T47D (cell line): ENCODE measurements at regions not wholly inside any gene's neighbourhood (a gene's known extent, or its start where the extent isn't known, plus 50 kb on each side); places are given as distances from the start of the nearest gene placed in this dataset.

Source experiments
- DNase-seq, 2 experiments: peaks; one replicate each; pipeline versions ENCODE4 v3.0.0 to v3.0.0-alpha.2; 2011 to 2012; ENCODE audit warnings: low read depth in 1 of 2, low spot score in 1 of 2
- JUND ChIP-seq: IDR thresholded peaks from 2 replicates; pipeline ENCODE4 v1.6.1; 2012; ENCODE audit warnings: low read depth
- in situ Hi-C: cut with HindIII; loops from 2 replicates; pipeline ENCODE4 v1.10.0; 2016; ENCODE audit warnings: low sequenced_read_pairs, low pct_unique_long_range_greater_than_20kb

GRCh38 chr2:3948191-3948590 is 244.8 kb downstream of the DCDC2C start:
- no peak for DNase-seq
- in situ Hi-C loops = no loop called here
- TF ChIP-seq JUND = no peak

GRCh38 chr2:3951131-3951954 is 248.0 kb downstream of the DCDC2C start:
- no peak for TF ChIP-seq JUND
- no peak for DNase-seq
- in situ Hi-C loops = no loop called here

- in situ Hi-C loops = no loop called here
- no peak for TF ChIP-seq JUND
- DNase-seq = no peak
Measured at GRCh38 chr2:3952866-3953516, 249.6 kb downstream of the DCDC2C start.

- in situ Hi-C loops = no loop called here
- no peak for DNase-seq
- no peak for TF ChIP-seq JUND
Measured at GRCh38 chr2:3954261-3954660, 250.9 kb downstream of the DCDC2C start.

GRCh38 chr2:3956406-3956805 is 253.0 kb downstream of the DCDC2C start:
- TF ChIP-seq JUND = no peak
- in situ Hi-C loops = no loop called here
- DNase-seq = no peak

GRCh38 chr2:3956892-3957291 is 253.5 kb downstream of the DCDC2C start:
- in situ Hi-C loops = no loop called here
- no peak for DNase-seq
- no peak for TF ChIP-seq JUND

- TF ChIP-seq JUND = no peak
- DNase-seq = no peak
- in situ Hi-C loops = no loop called here
Measured at GRCh38 chr2:3958465-3958864, 255.1 kb downstream of the DCDC2C start.

- no peak for DNase-seq
- TF ChIP-seq JUND = no peak
- in situ Hi-C loops = no loop called here
Measured at GRCh38 chr2:3958969-3959368, 255.6 kb downstream of the DCDC2C start.

GRCh38 chr2:3959372-3959771 is 256.0 kb downstream of the DCDC2C start:
- peak; percentile 29 to 31 for DNase-seq
- in situ Hi-C loops = no loop called here
- TF ChIP-seq JUND = no peak

GRCh38 chr2:3960106-3960505 is 256.7 kb downstream of the DCDC2C start:
- in situ Hi-C loops = no loop called here
- TF ChIP-seq JUND = no peak
- no peak for DNase-seq

GRCh38 chr2:3962719-3963118 is 259.3 kb downstream of the DCDC2C start:
- no peak for DNase-seq
- in situ Hi-C loops = no loop called here
- no peak for TF ChIP-seq JUND

- in situ Hi-C loops = no loop called here
- no peak for TF ChIP-seq JUND
- DNase-seq = no peak
Measured at GRCh38 chr2:3965211-3965610, 261.8 kb downstream of the DCDC2C start.

GRCh38 chr2:3965953-3966352 is 262.6 kb downstream of the DCDC2C start:
- no peak for DNase-seq
- in situ Hi-C loops = no loop called here
- TF ChIP-seq JUND = no peak
